Progenitor cell of endocrine pancreas (in vitro differentiated cells): ENCODE measurements at regions not wholly inside any gene's neighbourhood (a gene's known extent, or its start where the extent isn't known, plus 50 kb on each side); places are given as distances from the start of the nearest gene placed in this dataset.

ENCODE experiments used
- DNase-seq: peaks from one replicate; pipeline ENCODE4 v3.0.0; 2021; ENCODE audit warnings: low spot score; ENCODE audit not compliant: unreplicated experiment
- H3K27ac Mint-ChIP-seq: 2 replicates; pipeline ENCODE4 v1.8.0; 2021; ENCODE audit warnings: mild to moderate bottlenecking, moderate library complexity, mixed read lengths
- H3K27me3 Mint-ChIP-seq: 2 replicates; pipeline ENCODE4 v1.8.0; 2021; ENCODE audit warnings: mixed read lengths
- H3K36me3 Mint-ChIP-seq: 2 replicates; pipeline ENCODE4 v1.8.0; 2022; ENCODE audit warnings: mixed read lengths; ENCODE audit not compliant: insufficient read depth
- H3K4me1 Mint-ChIP-seq: 2 replicates; pipeline ENCODE4 v1.8.0; 2021; ENCODE audit warnings: low read depth, mixed read lengths
- H3K4me3 Mint-ChIP-seq: 2 replicates; pipeline ENCODE4 v1.8.0; 2021; ENCODE audit warnings: low read depth, mild to moderate bottlenecking, moderate library complexity, mixed read lengths
- H3K9me3 Mint-ChIP-seq: 2 replicates; pipeline ENCODE4 v1.8.0; 2021; ENCODE audit warnings: low read depth, mixed read lengths
- CTCF ChIP-seq: fragments of 200-600 bp; sonication (generic); IDR thresholded peaks from one replicate; pipeline ENCODE4 v1.5.0; 2021; ENCODE audit warnings: antibody characterized with exemption, mild to moderate bottlenecking; ENCODE audit not compliant: unreplicated experiment

- Mint-ChIP-seq H3K36me3 (peaks cover 3% of the 10 kb centered on the region), H3K27ac (no peak overlapping the region), H3K27me3 (no peaks in the 10 kb centered on the region), H3K4me3 (no peak overlapping the region), H3K4me1 (peaks cover 5% of the 10 kb centered on the region), H3K9me3 (peaks cover 15% of the 10 kb centered on the region)
- TF ChIP-seq CTCF, result no peak
- no peak for DNase-seq
Observed at GRCh38 chr18:64566456-64566855, 417.6 kb upstream of the LINC00305 start.

- no peak for DNase-seq
- Mint-ChIP-seq H3K27ac (no peak overlapping the region), H3K36me3 (peaks cover 2% of the 10 kb centered on the region), H3K4me3 (no peak overlapping the region), H3K27me3 (no peaks in the 10 kb centered on the region), H3K9me3 (peaks cover 7% of the 10 kb centered on the region), H3K4me1 (peaks cover 5% of the 10 kb centered on the region)
- no peak for TF ChIP-seq CTCF
Observed at GRCh38 chr18:64562651-64563050, 413.8 kb upstream of the LINC00305 start.

GRCh38 chr18:64546451-64546850, 397.6 kb upstream of the LINC00305 start:
- Mint-ChIP-seq H3K4me3 (no peak overlapping the region), H3K4me1 (no peaks in the 10 kb centered on the region), H3K27ac (no peak overlapping the region), H3K36me3 (no peaks in the 10 kb centered on the region), H3K9me3 (no peaks in the 10 kb centered on the region), H3K27me3 (no peaks in the 10 kb centered on the region)
- DNase-seq, result no peak
- no peak for TF ChIP-seq CTCF

GRCh38 chr18:64539847-64540246, 391.0 kb upstream of the LINC00305 start:
- Mint-ChIP-seq H3K9me3 (peaks cover 4% of the 10 kb centered on the region), H3K27ac (no peak overlapping the region), H3K36me3 (no peaks in the 10 kb centered on the region), H3K4me3 (no peak overlapping the region), H3K27me3 (no peaks in the 10 kb centered on the region), H3K4me1 (no peaks in the 10 kb centered on the region)
- DNase-seq, result no peak
- TF ChIP-seq CTCF, result no peak

- no peak overlapping the region for H3K4me3 Mint-ChIP-seq
- H3K27ac Mint-ChIP-seq, result no peak overlapping the region
- H3K4me1 Mint-ChIP-seq, result no peaks in the 10 kb centered on the region
- DNase-seq, result no peak
- no peaks in the 10 kb centered on the region for H3K36me3 Mint-ChIP-seq
- H3K9me3 Mint-ChIP-seq, result peaks cover 7% of the 10 kb centered on the region
- H3K27me3 Mint-ChIP-seq, result no peaks in the 10 kb centered on the region
- TF ChIP-seq CTCF, result no peak
Observed at GRCh38 chr18:64528646-64529045, 379.8 kb upstream of the LINC00305 start.
